Choroid plexus epithelial cell (primary cell): ENCODE measurements at regions not wholly inside any gene's neighbourhood (a gene's known extent, or its start where the extent isn't known, plus 50 kb on each side); places are given as distances from the start of the nearest gene placed in this dataset.
"Not testable (repeated sequence)": the region's sequence is repeated elsewhere in the genome, so short reads cannot be mapped to it uniquely, and the experiment has no call there.

ENCODE experiments used
- DNase-seq: peaks from one replicate; pipeline ENCODE4 v3.0.0-alpha.2; 2010; ENCODE audit warnings: low read depth
- H3K4me3 ChIP-seq: 2 replicates; pipeline ENCODE4 v1.5.1; 2011; ENCODE audit warnings: low read depth, mild to moderate bottlenecking, control low read depth, low read length, moderate library complexity
- CTCF ChIP-seq: conservative IDR thresholded peaks from 2 replicates; pipeline ENCODE4 v1.5.1; 2011; ENCODE audit warnings: low read depth, mild to moderate bottlenecking, control low read depth, inconsistent platforms, low read length, moderate library complexity

GRCh38 chr11:50088231-50088630, 55.6 kb downstream of the OR4C45 start:
- no peak for DNase-seq
- no peak for TF ChIP-seq CTCF
- no peak overlapping the region for H3K4me3 ChIP-seq

- no peak overlapping the region for H3K4me3 ChIP-seq
- no peak for DNase-seq
- TF ChIP-seq CTCF, result no peak
Measured at GRCh38 chr11:50098186-50098725, 65.6 kb downstream of the OR4C45 start.

DNA sequence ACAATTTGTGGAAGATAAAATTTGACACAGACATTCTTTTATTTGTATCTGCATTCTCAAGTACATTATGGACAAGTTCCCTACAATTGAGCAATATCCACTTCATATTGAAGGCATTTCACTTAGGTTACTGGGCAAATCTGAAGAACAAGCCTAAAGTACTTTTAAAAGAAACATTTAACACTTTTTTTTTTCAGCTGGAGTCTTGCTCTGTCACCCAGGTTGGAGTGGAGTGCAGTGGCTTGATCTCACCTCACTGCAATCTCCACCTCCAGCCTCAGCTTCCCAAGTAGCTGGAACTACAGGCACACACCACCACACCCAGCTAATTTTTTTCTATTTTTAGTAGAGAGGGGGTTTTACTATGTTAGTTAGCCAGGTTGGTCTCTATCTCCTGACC, 70.2 kb downstream of the OR4C45 start:
- no peak for TF ChIP-seq CTCF
- no peak overlapping the region for H3K4me3 ChIP-seq
- DNase-seq, result no peak

DNA sequence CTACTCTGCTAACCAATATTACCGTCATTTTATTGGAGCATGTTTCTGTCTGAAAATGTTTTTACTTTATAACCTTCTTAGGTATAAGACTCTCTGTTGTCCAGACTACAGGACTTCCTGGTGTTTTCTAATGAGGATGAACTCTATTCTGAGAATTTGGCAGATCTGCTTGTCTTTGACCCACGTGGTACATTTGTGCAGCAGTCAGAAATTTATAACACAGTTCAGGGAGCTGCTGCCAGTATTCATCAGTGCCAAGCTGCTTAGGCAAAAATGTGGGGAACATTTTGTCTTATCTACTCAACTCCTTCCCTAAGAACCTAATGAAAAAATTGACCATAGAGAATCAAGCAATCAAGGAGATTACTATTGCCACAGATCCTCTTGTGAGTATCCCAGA, 108.0 kb downstream of the OR4C45 start:
- DNase-seq, H3K4me3 ChIP-seq: not testable (repeated sequence)

- not testable (repeated sequence) for H3K4me3 ChIP-seq, DNase-seq
Measured at GRCh38 chr11:50146308-50146707, 113.6 kb downstream of the OR4C45 start.

GRCh38 chr11:50147946-50148345, 115.3 kb downstream of the OR4C45 start:
- DNase-seq, result not testable (repeated sequence)

GRCh38 chr11:50155508-50155907, 122.8 kb downstream of the OR4C45 start:
- DNase-seq, result no peak
- no peak overlapping the region for H3K4me3 ChIP-seq
- TF ChIP-seq CTCF, result no peak

More at GRCh38 chr11:50147946-50148345, 115.3 kb downstream of the OR4C45 start:
- not testable (repeated sequence) for H3K4me3 ChIP-seq

DNA sequence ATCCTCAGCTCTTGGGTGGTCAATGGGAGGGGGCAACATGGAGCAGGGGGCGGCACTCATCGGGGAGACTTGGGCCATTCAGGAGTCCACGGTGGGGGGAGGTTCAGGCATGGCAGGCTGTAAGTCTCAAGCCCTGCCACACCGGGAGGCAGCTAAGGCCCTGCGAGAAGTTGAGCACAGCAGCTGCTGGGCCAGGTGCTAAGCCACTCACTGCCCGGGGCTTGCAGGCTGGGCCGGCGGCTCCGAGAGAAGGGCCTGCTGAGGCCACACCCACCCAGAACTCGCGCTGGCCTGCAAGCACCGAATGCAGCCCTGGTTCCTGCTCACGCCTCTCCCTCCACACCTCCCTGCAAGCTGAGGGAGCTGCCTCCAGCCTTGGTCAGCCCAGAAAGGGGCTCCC, 131.4 kb downstream of the OR4C45 start:
- DNase-seq, result no peak
- no peak for TF ChIP-seq CTCF
- H3K4me3 ChIP-seq, result no peak overlapping the region

GRCh38 chr11:50169634-50170033, 137.0 kb downstream of the OR4C45 start:
- no peak overlapping the region for H3K4me3 ChIP-seq
- TF ChIP-seq CTCF, result no peak
- no peak for DNase-seq
